ENCODE measurements at regions not wholly inside any gene's neighbourhood (a gene's known extent, or its start where the extent isn't known, plus 50 kb on each side); places are given as distances from the start of the nearest gene placed in this dataset.

GRCh38 chr10:3891396-3891795 is 106.4 kb upstream of the KLF6 start (continued):
- TF ChIP-seq ZNF398 (CRISPR knock-in tag; IDR thresholded peaks at IDR 0.05): no peak
- no peak for TF ChIP-seq KAT8 (IDR thresholded peaks at IDR 0.05; ENCODE audit: low read depth)
- TF ChIP-seq ZNF253 (CRISPR knock-in tag; conservative IDR thresholded peaks at IDR 0.05): no peak
- no peak for TF ChIP-seq U2AF2 (optimal IDR thresholded peaks at IDR 0.05; ENCODE audit: low read depth, low read length)
- TF ChIP-seq NFE2L1 (tag; IDR thresholded peaks at IDR 0.05; ENCODE audit: borderline replicate concordance, low read depth): no peak
- TF ChIP-seq ZNF318 (IDR thresholded peaks at IDR 0.05; ENCODE audit: borderline replicate concordance in 1 of 2, low read depth in 1 of 2): no peak
- TF ChIP-seq NR3C1 (CRISPR knock-in tag; IDR thresholded peaks at IDR 0.05): no peak
- TF ChIP-seq ZNF75A (CRISPR knock-in tag; IDR thresholded peaks at IDR 0.05): peak; percentile 60; the same call in 1 of the 2 replicates
- no peak for TF ChIP-seq TEAD4 (IDR thresholded peaks at IDR 0.05; ENCODE audit: low read length)
- no peak for TF ChIP-seq TEAD4 (CRISPR knock-in tag; IDR thresholded peaks at IDR 0.05; ENCODE audit: borderline replicate concordance)
- no peak for TF ChIP-seq ZBTB49 (CRISPR knock-in tag; IDR thresholded peaks at IDR 0.05; ENCODE audit: borderline replicate concordance)
- no peak for TF ChIP-seq RFX7 (CRISPR knock-in tag; IDR thresholded peaks at IDR 0.05)
- no peak for TF ChIP-seq ILK (tag; IDR thresholded peaks at IDR 0.05; ENCODE audit: borderline replicate concordance, low read depth)
- no peak for TF ChIP-seq NR1H2 (CRISPR knock-in tag; IDR thresholded peaks at IDR 0.05)
- 0 out of 2 replicates have a peak, but pooled peaks have one; percentile 23 for TF ChIP-seq DDX20 (tag; IDR thresholded peaks at IDR 0.05; ENCODE audit: low read depth)
- TF ChIP-seq HDAC6 (IDR thresholded peaks at IDR 0.05; ENCODE audit: low read depth, low read length): no peak
- TF ChIP-seq ZNF785 (CRISPR knock-in tag; IDR thresholded peaks at IDR 0.05): no peak

Data from K562 (cell line).